ENCODE measurements at regions not wholly inside any gene's neighbourhood (a gene's known extent, or its start where the extent isn't known, plus 50 kb on each side); places are given as distances from the start of the nearest gene placed in this dataset.

DNA sequence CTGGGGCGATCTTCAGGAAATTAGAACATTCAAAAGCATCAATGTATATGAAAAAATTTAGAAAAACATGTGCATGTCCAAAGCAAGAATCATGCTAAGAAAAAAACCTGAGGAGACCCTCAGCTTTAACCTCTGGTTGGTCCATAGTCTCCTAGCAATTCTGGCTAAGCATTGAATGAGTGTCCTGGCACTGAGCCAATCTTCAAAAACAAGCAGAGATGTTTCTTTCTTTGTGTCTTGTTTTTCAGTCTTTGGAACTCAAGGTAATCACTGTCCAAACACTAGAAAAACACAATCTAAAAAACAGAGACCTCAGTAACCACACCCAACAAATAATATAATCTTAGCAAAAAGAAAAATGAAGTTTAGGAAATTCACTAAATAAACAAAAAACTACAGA is 205.4 kb upstream of the CARD18 start:
- intact Hi-C loops (cut with DNase I): no loop called here
- no peak for DNase-seq (ENCODE audit: low spot score)

- intact Hi-C loops (cut with DNase I): no loop called here
- DNase-seq (ENCODE audit: low spot score): no peak
Measured at GRCh38 chr11:105334025-105334714, 194.6 kb upstream of the CARD18 start.

DNA sequence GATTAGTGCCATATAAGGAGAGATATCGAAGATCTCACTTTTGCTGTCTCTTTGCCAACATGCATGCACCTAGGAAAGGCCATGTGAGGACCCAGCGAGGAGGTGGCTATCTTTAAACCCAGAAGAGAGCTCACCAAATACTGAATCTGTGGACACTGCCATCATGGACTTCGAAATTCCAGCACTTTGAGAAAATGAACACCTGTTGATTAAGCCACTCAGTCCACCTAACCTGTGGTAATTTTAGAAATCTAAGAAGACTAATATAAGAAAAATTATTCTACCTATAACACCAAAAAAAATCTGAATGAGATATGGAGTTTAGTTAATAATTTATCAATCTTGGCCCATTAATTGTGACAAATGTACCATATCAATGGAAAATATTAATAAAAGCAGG is 193.6 kb upstream of the CARD18 start:
- intact Hi-C loops (cut with DNase I): no loop called here
- no peak for DNase-seq (ENCODE audit: low spot score)

DNA sequence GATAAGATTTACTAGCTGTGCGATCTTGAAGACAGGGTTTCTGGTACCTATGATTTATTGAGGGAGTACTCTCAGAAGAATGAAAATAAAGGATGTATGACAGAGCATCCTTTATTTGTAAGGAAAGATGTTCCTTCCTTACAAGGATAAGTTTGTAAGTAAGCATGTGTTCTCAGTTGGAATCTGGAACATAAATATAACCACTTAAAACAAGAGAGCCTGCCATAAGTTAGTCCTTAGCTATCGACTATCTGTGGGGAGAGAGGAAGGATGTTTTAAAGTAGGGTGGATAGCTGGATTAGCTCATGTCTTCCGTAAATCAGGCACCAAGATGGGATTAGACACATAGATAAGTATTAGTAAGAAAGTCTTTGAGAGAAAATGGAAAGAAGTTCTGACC is 192.6 kb upstream of the CARD18 start:
- no peak for DNase-seq (ENCODE audit: low spot score)
- intact Hi-C loops (cut with DNase I): no loop called here

DNA sequence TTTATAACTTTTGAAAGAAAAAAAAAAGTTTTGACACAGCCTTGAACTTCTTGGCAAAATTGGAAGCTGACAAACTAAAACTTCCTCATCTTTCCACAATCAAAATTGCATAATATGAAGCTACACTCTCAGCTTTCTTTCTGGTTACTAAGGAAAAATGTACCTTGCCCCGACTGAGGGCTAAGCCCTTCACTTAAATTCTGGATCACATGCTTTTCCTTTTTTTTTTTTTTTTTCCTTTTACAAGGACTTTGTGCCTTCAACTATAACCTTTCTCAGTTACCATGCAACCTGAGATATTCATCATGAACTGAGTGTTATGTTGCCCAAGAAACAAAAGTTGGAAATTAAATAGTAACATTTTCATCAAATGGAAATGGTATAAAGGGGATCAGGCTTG is 188.5 kb upstream of the CARD18 start:
- intact Hi-C loops (cut with DNase I): no loop called here
- DNase-seq (ENCODE audit: low spot score): no peak

GRCh38 chr11:105324156-105324555 is 184.6 kb upstream of the CARD18 start:
- intact Hi-C loops (cut with DNase I): no loop called here
- DNase-seq (ENCODE audit: low spot score): no peak

GRCh38 chr11:105321696-105322095 is 182.1 kb upstream of the CARD18 start:
- intact Hi-C loops (cut with DNase I): no loop called here

GRCh38 chr11:105315287-105315686 is 175.7 kb upstream of the CARD18 start:
- DNase-seq (ENCODE audit: low spot score): no peak
- intact Hi-C loops (cut with DNase I): no loop called here

More at GRCh38 chr11:105321696-105322095, 182.1 kb upstream of the CARD18 start:
- DNase-seq (ENCODE audit: low spot score): no peak

DNA sequence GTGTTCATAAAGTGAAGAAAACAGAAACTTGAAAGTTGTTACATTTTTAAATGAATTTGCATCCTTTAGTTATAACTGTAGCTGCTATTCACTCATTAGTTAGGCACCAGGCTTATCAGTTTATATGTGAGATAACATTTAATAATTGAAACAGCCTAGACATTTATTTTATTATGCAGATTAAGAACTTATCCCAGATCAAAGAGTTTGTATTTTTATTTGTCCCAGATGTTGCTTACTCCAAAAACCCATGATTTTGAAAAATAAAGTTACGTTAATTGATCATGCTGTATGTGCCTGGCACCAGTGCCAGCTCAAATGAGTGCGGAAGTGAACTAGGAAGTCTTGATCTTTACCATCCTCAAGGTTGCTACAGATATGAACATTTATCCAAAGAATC is 172.7 kb upstream of the CARD18 start:
- DNase-seq (ENCODE audit: low spot score): no peak
- intact Hi-C loops (cut with DNase I): no loop called here

DNA sequence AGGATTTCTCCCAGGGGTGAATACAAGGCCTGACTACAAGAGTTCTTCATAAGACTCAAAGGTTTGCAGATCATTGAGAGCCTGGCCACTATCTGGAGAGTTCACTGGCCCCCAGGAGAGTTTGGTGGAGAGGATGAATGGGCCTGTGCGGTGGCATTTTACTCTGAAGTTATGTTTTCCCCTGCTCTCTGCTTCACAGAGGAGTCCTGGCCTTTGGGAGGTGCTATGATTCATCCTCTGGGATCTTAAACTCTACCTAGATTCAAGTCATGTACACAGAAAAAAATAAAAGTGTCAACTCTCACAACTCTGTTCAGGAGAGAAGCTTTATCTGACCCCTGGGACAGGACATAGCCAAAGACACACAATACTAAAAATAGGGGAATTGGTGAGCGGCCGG is 159.1 kb upstream of the CARD18 start:
- intact Hi-C loops (cut with DNase I): no loop called here
- no peak for DNase-seq (ENCODE audit: low spot score)

DNA sequence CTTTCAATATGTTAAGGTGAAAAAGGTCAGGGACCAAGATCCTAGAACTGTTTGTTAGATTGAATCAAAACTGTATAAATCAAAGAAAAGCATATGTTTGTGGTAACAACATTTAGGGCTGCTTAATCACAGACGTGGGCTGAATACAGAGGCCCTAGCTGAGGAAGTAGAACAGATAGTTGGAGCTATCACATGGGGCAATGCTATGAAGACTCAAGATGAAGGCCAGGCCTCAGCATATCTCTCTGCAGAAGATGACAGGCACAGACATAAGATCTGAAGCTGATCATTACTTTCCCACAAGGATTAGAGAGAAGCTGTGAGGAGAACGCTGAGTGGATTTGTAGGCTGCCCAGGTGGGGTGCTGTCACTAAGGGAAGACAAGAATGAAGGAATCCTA is 158.6 kb upstream of the CARD18 start:
- DNase-seq (ENCODE audit: low spot score): no peak
- intact Hi-C loops (cut with DNase I): no loop called here

DNA sequence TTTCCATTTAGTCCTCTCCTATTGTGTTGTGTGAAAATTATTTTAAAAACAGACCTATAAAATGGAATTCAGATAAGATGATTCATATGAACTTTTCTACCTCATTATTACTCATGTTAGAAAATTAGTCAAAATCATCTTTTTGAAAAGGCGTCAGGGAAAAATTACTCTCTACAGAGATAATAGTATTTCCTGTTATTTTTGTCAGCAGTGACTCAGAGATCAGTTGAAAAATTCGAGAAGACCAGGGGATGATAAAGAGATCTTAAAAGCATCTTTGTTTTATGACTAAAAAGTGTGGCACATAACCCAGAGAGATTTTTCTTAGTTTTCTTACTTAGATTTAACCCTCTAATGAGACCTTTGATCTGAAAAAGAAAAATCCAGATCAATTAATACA is 157.9 kb upstream of the CARD18 start:
- intact Hi-C loops (cut with DNase I): no loop called here
- DNase-seq (ENCODE audit: low spot score): no peak

DNA sequence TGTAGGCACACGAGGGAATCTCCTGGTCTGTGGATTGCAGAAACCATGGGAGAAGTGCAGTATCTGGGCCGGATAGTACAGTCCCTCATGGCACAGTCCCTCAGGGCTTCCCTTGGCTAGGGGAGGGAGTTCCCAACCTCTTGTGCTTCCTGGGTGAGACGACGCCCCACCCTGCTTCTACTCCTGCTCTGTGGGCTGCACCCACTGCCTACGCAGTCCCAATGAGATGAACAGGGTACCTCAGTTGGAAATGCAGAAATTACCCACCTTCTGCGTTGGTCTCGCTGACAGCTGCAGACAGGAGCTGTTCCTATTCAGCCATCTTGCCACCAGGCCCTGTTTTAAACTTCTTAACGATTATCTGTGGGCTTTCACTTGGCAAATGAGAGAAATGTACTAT is 157.2 kb upstream of the CARD18 start:
- intact Hi-C loops (cut with DNase I): no loop called here
- no peak for DNase-seq (ENCODE audit: low spot score)

DNA sequence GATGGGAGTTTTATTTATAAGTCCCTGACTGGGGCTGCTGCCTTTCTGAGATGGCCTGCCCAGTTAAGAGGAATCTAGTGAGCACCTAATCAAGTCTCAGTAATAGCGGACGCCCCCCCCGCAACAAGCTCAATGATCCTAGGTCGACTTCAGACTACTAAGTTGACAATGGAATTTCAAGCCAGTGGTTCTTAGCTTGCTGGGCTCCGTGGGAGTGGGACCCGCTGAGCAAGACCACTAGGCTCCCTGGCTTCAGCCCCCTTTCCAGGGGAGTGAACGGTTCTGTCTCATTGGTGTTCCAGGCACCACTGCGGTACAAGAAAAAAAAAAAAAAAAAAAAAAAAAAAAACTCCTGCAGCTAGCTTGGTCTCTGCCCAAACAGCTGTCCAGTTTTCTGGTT is 156.8 kb upstream of the CARD18 start:
- no peak for DNase-seq (ENCODE audit: low spot score)
- intact Hi-C loops (cut with DNase I): no loop called here

DNA sequence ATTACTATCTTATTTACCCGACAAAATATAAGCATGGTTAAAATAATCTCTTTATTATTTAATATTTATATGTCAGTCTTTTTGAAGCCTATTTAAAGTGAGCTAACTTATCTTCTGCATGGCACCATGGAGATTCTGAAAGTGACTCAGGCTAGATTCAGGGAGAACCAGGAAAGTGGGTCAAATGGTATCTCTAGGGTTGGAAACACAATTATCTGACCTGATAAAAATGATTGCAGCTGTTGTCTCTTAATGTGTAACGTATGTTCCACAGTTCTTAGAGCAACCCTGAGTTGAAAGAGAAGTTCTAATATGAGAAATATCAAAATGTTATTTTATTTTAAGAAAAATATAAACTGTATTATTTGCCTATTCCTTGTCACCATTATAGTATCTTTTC is 143.1 kb upstream of the CARD18 start:
- intact Hi-C loops (cut with DNase I): no loop called here
- DNase-seq (ENCODE audit: low spot score): no peak

- no peak for DNase-seq (ENCODE audit: low spot score)
- intact Hi-C loops (cut with DNase I): no loop called here
Measured at GRCh38 chr11:105274631-105275030, 135.1 kb upstream of the CARD18 start.

DNA sequence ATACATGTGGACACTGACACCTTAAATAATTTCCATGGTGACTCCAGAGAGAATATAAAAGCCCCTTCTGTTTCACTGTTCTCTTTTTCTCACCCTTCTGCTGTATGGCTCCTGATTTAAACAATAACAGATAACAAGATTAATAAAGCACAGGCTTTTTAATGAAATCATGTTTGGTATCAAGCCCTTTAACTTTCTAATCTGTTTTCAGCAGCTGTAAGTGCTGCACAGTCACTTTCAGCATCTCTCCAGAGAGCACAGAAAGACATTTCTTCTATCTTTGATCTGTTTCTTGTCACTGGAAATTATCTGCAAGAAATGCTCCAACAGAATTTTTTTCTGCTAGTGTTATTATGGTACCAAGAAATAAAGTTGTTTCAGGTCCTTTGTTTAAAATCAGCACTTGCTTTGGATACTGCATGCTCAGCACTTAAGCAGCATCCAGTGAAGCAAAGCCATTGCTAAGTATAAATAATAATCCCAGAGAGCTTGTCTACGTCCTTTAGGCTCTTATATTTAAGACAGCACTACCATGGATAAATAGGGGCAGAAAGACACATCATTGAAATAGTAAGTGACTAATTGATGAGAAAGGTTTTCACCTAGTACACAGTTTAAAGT is 134.2 kb upstream of the CARD18 start:
- intact Hi-C loops (cut with DNase I): no loop called here
- no peak for DNase-seq (ENCODE audit: low spot score)

DNA sequence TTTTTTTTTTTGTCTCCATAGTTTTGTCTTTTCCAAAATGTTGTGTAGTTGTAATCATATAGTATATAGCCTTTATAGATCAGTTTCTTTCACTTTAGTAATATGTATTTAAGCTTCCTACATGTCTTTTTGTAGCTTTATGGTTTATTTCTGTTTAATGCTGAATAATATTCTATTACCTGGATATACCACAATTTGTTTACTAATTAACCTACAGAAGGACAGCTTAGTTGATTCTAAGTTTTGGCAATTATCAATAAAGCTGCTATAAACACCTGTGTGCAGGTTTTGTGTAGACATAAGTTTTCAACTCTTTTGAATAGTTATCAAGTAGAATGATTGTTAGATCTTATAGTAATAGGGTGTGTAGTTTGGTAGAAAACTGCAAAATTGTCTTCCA is 130.3 kb upstream of the CARD18 start:
- intact Hi-C loops (cut with DNase I): no loop called here
- DNase-seq (ENCODE audit: low spot score): no peak

DNA sequence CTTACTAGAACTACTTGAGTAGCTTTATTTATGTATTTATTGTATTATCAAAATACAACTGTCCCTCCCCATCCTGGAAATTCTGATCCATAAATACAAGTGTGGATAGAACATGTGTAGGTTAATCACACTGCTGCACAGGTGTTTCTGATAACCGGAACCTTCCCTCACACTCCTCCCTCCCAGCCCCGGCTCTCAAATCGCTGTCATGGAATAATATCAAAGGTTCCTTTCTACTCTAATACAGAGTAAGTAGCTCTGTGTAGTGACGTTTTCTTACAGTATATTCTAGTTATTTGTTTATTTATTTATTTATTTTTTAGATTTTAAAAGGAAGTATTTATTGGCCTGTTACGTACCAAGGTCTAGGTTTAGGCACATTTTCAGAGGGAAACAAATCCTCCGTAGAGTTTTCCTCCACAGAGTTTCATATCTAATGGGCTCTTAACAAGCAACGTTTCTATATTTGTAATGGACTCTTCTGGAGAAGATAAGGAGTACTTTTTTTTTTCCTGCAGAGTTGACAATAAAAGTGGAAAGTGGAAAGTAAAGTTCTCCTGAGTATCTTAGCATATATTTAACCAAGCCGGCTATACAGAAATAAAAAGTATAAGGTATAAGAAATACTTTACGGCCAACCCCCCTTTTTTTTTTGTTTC is 129.0 kb upstream of the CARD18 start:
- intact Hi-C loops (cut with DNase I): no loop called here

GRCh38 chr11:105265845-105266244 is 126.3 kb upstream of the CARD18 start:
- DNase-seq (ENCODE audit: low spot score): no peak
- intact Hi-C loops (cut with DNase I): no loop called here

More for the DNA sequence above, 129.0 kb upstream of the CARD18 start:
- no peak for DNase-seq (ENCODE audit: low spot score)

DNA sequence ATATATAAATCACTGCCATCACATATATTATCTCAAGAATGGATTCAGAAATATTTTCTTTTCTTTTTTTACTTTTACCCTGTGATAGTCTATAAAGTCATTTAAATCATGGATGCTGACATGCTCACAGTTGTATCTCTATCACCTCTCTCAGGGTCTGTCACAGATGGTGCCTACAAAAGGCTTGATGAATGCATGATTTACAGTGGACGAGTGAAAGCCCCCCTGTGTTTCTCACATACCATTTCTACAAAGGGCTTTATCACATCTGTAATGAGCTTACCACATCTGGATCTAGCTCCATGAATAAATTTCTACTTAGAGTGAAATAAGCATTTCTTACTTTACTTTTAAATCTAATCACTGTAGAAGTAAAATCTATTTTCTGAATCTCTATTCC is 121.4 kb upstream of the CARD18 start:
- DNase-seq (ENCODE audit: low spot score): no peak
- intact Hi-C loops (cut with DNase I): no loop called here
